K562 (cell line): ENCODE measurements at regions not wholly inside any gene's neighbourhood (a gene's known extent, or its start where the extent isn't known, plus 50 kb on each side); places are given as distances from the start of the nearest gene placed in this dataset.

Experiments used
- ATAC-seq: fragments of 200-7000 bp; cut with Tn5 transposase; 3 replicates; pipeline ENCODE4 v1.9.1; 2020; ENCODE audit warnings: moderate library complexity
- BruUV-seq: library from RNA; stranded (reverse); fragments of 400-500 nt; replicated peaks from 2 replicates; lab custom pipeline; 2021; lab: Mats Ljungman, UMichigan
- CTCF ChIA-PET: fragments of 300-600 bp; formaldehyde crosslinking; extraction: SDS; loops from one replicate; lab custom pipeline; 2021; ENCODE audit warnings: low intra/inter-chr PET ratio; lab: Yijun Ruan, JAX
- POLR2A ChIA-PET: fragments of 300-600, 350-650 bp; sonication (Branson Sonifier 250); formaldehyde crosslinking; extraction: SDS; loops from one replicate; lab custom pipeline; 2021; ENCODE audit warnings: antibody characterized with exemption, inconsistent platforms; lab: Yijun Ruan, JAX
- DNase-seq, 4 experiments: peaks; one replicate each; pipeline versions ENCODE4 v3.0.0 to v3.0.0-alpha.2; 2011 to 2018; ENCODE audit warnings: low spot score in 3 of 4, mixed read lengths in 3 of 4; ENCODE audit errors: extremely low read depth in 1 of 4
- FAIRE-seq: peaks from 2 replicates; lab custom pipeline; 2011; peaks lifted over from hg19 to GRCh38; lab: Jason Lieb, UNC
- H2AFZ ChIP-seq: 2 replicates; pipeline ENCODE4 v1.6.0; 2011; ENCODE audit warnings: low read depth, low read length, control low read depth, inconsistent platforms
- H3K27ac ChIP-seq: fragments of 200-600 bp; 3 replicates; pipeline ENCODE4 v1.8.0; 2011; ENCODE audit warnings: low read depth, mild to moderate bottlenecking, control low read depth, inconsistent platforms, low read length, moderate library complexity, mixed read lengths; ENCODE audit errors: extremely low read depth
- H3K27me3 ChIP-seq, 2 experiments: fragments of 300-600 bp in 1 of 2; 2 replicates in 1 of 2; 3 replicates in 1 of 2; pipeline versions ENCODE4 v1.6.0 to v1.8.0; 2011; ENCODE audit warnings: inconsistent platforms in 2 of 2, low read length in 2 of 2, mild to moderate bottlenecking in 1 of 2, mixed read lengths in 1 of 2, moderate library complexity in 1 of 2; ENCODE audit not compliant: control insufficient read depth in 2 of 2, insufficient read depth in 2 of 2
- H3K36me3 ChIP-seq: fragments of 300-600 bp; 3 replicates; pipeline ENCODE4 v1.8.0; 2011; ENCODE audit warnings: mild to moderate bottlenecking, low read length, inconsistent platforms; ENCODE audit not compliant: control insufficient read depth, insufficient read depth
- H3K4me1 ChIP-seq, 2 experiments: fragments of 200-600 bp in 1 of 2; replicated peaks in 1 of 2; 2 replicates in 1 of 2; 3 replicates in 1 of 2; pipeline versions ENCODE4 v1.5.1 to v1.8.0; 2011; ENCODE audit warnings: inconsistent platforms in 2 of 2, low read length in 2 of 2, mild to moderate bottlenecking in 1 of 2, mixed read lengths in 1 of 2, moderate library complexity in 1 of 2; ENCODE audit not compliant: control insufficient read depth in 2 of 2, insufficient read depth in 2 of 2
- H3K4me2 ChIP-seq: 2 replicates; pipeline ENCODE4 v1.6.1; 2011; ENCODE audit warnings: low read length, control low read depth, inconsistent platforms, mixed read lengths; ENCODE audit not compliant: insufficient read depth
- H3K4me3 ChIP-seq: fragments of 200-600 bp; sonication (generic), shearing (Covaris generic); 2 replicates; pipeline ENCODE4 v1.5.1; 2016; ENCODE audit warnings: control low read depth, inconsistent platforms
- H3K79me2 ChIP-seq: fragments of 200-600 bp; 3 replicates; pipeline ENCODE4 v1.8.0; 2011; ENCODE audit warnings: low read length, inconsistent platforms; ENCODE audit not compliant: control insufficient read depth, insufficient read depth
- H3K9ac ChIP-seq, 2 experiments: 2 replicates each; pipeline versions ENCODE4 v1.6.0 to v1.6.1; 2011; ENCODE audit warnings: low read depth in 2 of 2, low read length in 2 of 2, control low read depth in 1 of 2, inconsistent platforms in 1 of 2, mild to moderate bottlenecking in 1 of 2, mixed read lengths in 1 of 2; ENCODE audit not compliant: insufficient read depth in 1 of 2
- H3K9me1 ChIP-seq: one replicate; pipeline ENCODE4 v1.6.0; 2011; ENCODE audit warnings: inconsistent platforms, mild to moderate bottlenecking, low read length, moderate library complexity; ENCODE audit not compliant: control insufficient read depth, insufficient read depth
- H3K9me3 ChIP-seq: replicated peaks from 2 replicates; pipeline ENCODE4 v1.5.1; 2011; ENCODE audit warnings: low read depth, low read length, inconsistent platforms; ENCODE audit not compliant: control insufficient read depth, insufficient read depth
- H4K20me1 ChIP-seq: replicated peaks from 2 replicates; pipeline ENCODE4 v1.6.1; 2011; ENCODE audit warnings: low read length, inconsistent platforms, mixed read lengths; ENCODE audit not compliant: control insufficient read depth, insufficient read depth
- ARID3B ChIP-seq: fragments of 250-450 bp; sonication (Bioruptor Pico); IDR thresholded peaks from 2 replicates; pipeline ENCODE4 v1.4.0; 2020; ENCODE audit warnings: borderline replicate concordance
- CTCF ChIP-seq, 3 experiments: IDR thresholded peaks in 2 of 3; conservative IDR thresholded peaks in 1 of 3; 2 replicates each; pipeline ENCODE4 v1.5.1; 2011 to 2012; ENCODE audit warnings: low read length in 3 of 3, mild to moderate bottlenecking in 3 of 3, control low read depth in 2 of 3, improper control_type of control experiment in 1 of 3, inconsistent platforms in 1 of 3, low read depth in 1 of 3, mixed read lengths in 1 of 3, moderate library complexity in 1 of 3; ENCODE audit not compliant: insufficient read depth in 2 of 3
- ZNF408 ChIP-seq: fragments of 250-450 bp; sonication (Bioruptor Pico); IDR thresholded peaks from 2 replicates; pipeline ENCODE4 v1.4.0; 2020; ENCODE audit warnings: low read depth, mild to moderate bottlenecking, moderate library complexity
- WGBS: fragments of 100-300 bp; shearing (Covaris generic); methylation state at CpG from one replicate; pipeline ENCODE4 v1.1.6; 2016; ENCODE audit warnings: low coverage, mixed read lengths; ENCODE audit not compliant: insufficient coverage; ENCODE audit errors: missing lambda C conversion rate; 5-methylcytosine and 5-hydroxymethylcytosine counted together
- in situ Hi-C: fragments of 300-500 bp; cut with MboI; formaldehyde crosslinking; loops from 4 replicates; pipeline ENCODE4 v1.15.0; 2018; ENCODE audit warnings: inconsistent platforms, mixed read lengths
- intact Hi-C: fragments of 100-400 bp; cut with micrococcal nuclease; formaldehyde crosslinking; loops from 2 replicates; pipeline ENCODE4 v1.14.2; 2022

GRCh38 chr16:86971251-86971650 is 345.9 kb downstream of the C16orf95 start:
- ChIA-PET CTCF (no interaction called here), POLR2A (interaction anchor here (0.6 to 0.8 kb wide), 2 partner anchors 17 to 332 kb away, joined by 3 read pairs; no protein-coding TSS in a partner anchor)
- intact Hi-C loops (no loop called here), in situ Hi-C loops (no loop called here)
- Histone ChIP-seq H4K20me1 (no peaks in the 10 kb centered on the region), H3K9ac (no peak overlapping the region), H3K4me2 (no peak overlapping the region; the same call in 1 of the 2 replicates), H3K4me3 (no peak overlapping the region), H3K79me2 (no peaks in the 10 kb centered on the region), H3K27me3 (peaks cover 16 to 45% of the 10 kb centered on the region in 2 experiments), H3K4me1 (no peaks in the 10 kb centered on the region), H3K9me1 (no peaks in the 10 kb centered on the region), H3K36me3 (no peaks in the 10 kb centered on the region), H3K27ac (no peak overlapping the region), H2AFZ (no peak overlapping the region), H3K9me3 (no peaks in the 10 kb centered on the region)
- no peak for ATAC-seq
- 3% methylated on average over 7 of the region's 8 CpGs for WGBS
- TF ChIP-seq ARID3B (CRISPR knock-in tag) = no peak
- TF ChIP-seq CTCF (IDR thresholded peaks at IDR 0.05 in 2 of 3, conservative IDR thresholded peaks at IDR 0.05 in 1 of 3; ENCODE audit: insufficient read depth in 2 of 3, low read depth in 1 of 3, low read length in 3 of 3) = no peak
- no peak for TF ChIP-seq ZNF408
- no peak for FAIRE-seq
- BruUV-seq = no TSS peak
- no peak for DNase-seq
